ENCODE measurements at regions not wholly inside any gene's neighbourhood (a gene's known extent, or its start where the extent isn't known, plus 50 kb on each side); places are given as distances from the start of the nearest gene placed in this dataset.
"Not testable (repeated sequence)": the region's sequence is repeated elsewhere in the genome, so short reads cannot be mapped to it uniquely, and the experiment has no call there.

DNA sequence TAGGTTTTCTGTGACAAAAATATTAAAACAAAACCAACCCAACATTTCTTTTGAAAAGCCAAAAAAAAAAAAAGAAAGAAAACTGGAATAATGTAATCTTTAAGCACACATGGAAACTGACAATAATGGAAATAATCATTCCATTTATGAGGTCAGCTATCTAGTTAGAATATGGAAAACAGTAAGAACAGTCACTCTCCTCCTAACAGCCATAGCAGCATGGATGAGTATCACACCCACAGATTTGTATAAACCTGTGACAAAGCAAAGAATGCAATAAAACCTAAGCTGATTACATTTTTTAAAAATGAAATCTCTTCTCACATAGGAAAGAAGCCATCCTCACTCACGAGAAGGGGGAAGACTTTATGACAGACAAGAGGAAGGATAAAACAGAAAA is 437.8 kb downstream of the NYAP2 start:
- DNase-seq (no peak), ATAC-seq (no peak)
- Histone ChIP-seq H3K4me3 (no peak overlapping the region), H3K4me1 (ENCODE audit: low read depth) (no peaks in the 10 kb centered on the region), H3K36me3 (ENCODE audit: low read depth) (no peaks in the 10 kb centered on the region), H3K9me3 (no peaks in the 10 kb centered on the region)
- intact Hi-C loops (cut with DNase I, micrococcal nuclease): no loop called here
- TF ChIP-seq, protein P1, sequence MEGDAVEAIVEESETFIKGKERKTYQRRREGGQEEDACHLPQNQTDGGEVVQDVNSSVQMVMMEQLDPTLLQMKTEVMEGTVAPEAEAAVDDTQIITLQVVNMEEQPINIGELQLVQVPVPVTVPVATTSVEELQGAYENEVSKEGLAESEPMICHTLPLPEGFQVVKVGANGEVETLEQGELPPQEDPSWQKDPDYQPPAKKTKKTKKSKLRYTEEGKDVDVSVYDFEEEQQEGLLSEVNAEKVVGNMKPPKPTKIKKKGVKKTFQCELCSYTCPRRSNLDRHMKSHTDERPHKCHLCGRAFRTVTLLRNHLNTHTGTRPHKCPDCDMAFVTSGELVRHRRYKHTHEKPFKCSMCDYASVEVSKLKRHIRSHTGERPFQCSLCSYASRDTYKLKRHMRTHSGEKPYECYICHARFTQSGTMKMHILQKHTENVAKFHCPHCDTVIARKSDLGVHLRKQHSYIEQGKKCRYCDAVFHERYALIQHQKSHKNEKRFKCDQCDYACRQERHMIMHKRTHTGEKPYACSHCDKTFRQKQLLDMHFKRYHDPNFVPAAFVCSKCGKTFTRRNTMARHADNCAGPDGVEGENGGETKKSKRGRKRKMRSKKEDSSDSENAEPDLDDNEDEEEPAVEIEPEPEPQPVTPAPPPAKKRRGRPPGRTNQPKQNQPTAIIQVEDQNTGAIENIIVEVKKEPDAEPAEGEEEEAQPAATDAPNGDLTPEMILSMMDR (IDR thresholded peaks at IDR 0.05): no peak

- no peak for ATAC-seq
- Histone ChIP-seq H3K9me3 (no peaks in the 10 kb centered on the region), H3K4me3 (no peak overlapping the region), H3K36me3 (ENCODE audit: low read depth) (no peaks in the 10 kb centered on the region), H3K4me1 (ENCODE audit: low read depth) (no peaks in the 10 kb centered on the region)
- intact Hi-C loops (cut with DNase I, micrococcal nuclease): no loop called here
- DNase-seq: no peak
- TF ChIP-seq, protein P1 (IDR thresholded peaks at IDR 0.05): no peak
Measured at GRCh38 chr2:225824748-225825449, 425.4 kb downstream of the NYAP2 start.

- no peak overlapping the region for H3K4me3 ChIP-seq
- no peaks in the 10 kb centered on the region for H3K9me3 ChIP-seq
Measured at GRCh38 chr2:225821351-225821750, 421.8 kb downstream of the NYAP2 start.

GRCh38 chr2:225820826-225821225 is 421.3 kb downstream of the NYAP2 start:
- intact Hi-C loops (cut with DNase I, micrococcal nuclease): no loop called here
- ATAC-seq (no peak), DNase-seq (no peak)
- no peaks in the 10 kb centered on the region for H3K4me1 ChIP-seq (ENCODE audit: low read depth)
- H3K4me3 ChIP-seq: no peak overlapping the region
- H3K9me3 ChIP-seq: no peaks in the 10 kb centered on the region
- no peaks in the 10 kb centered on the region for H3K36me3 ChIP-seq (ENCODE audit: low read depth)
- TF ChIP-seq, protein P1 (IDR thresholded peaks at IDR 0.05): no peak

More at GRCh38 chr2:225821351-225821750, 421.8 kb downstream of the NYAP2 start:
- TF ChIP-seq, protein P1 (IDR thresholded peaks at IDR 0.05): no peak
- no peaks in the 10 kb centered on the region for H3K36me3 ChIP-seq (ENCODE audit: low read depth)
- ATAC-seq (no peak), DNase-seq (no peak)
- intact Hi-C loops (cut with DNase I, micrococcal nuclease): no loop called here
- no peaks in the 10 kb centered on the region for H3K4me1 ChIP-seq (ENCODE audit: low read depth)

DNA sequence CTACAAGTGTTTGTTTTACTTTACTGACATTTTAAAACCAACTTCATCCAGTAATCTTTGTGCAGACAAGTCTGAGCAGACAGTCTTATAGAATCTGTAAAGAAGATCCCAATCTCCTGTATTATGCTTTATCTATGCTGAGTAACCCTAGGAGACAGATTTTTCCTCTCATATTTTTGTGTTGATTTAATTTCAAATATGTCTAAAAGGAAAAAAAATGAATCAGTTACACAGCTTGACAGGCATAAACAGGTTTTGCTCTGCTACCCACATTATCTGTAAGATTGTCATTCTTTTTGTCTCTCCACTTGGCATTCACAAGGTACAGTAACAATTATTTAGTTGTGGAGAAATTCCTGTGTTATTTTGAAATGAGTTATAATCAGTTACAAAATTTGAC is 415.0 kb downstream of the NYAP2 start:
- H3K9me3 ChIP-seq: no peaks in the 10 kb centered on the region
- no peak for DNase-seq
- TF ChIP-seq, protein P1 (IDR thresholded peaks at IDR 0.05): no peak
- intact Hi-C loops (cut with DNase I, micrococcal nuclease): no loop called here
- H3K36me3 ChIP-seq (ENCODE audit: low read depth): no peaks in the 10 kb centered on the region
- no peaks in the 10 kb centered on the region for H3K4me1 ChIP-seq (ENCODE audit: low read depth)
- no peak for ATAC-seq
- no peak overlapping the region for H3K4me3 ChIP-seq

GRCh38 chr2:225806105-225806504 is 406.6 kb downstream of the NYAP2 start:
- Histone ChIP-seq H3K4me1 (ENCODE audit: low read depth) (no peaks in the 10 kb centered on the region), H3K36me3 (ENCODE audit: low read depth) (no peaks in the 10 kb centered on the region), H3K4me3 (no peak overlapping the region), H3K9me3 (no peaks in the 10 kb centered on the region)
- intact Hi-C loops (cut with DNase I, micrococcal nuclease): no loop called here
- DNase-seq: no peak
- TF ChIP-seq, protein P1 (IDR thresholded peaks at IDR 0.05): no peak
- ATAC-seq: no peak

DNA sequence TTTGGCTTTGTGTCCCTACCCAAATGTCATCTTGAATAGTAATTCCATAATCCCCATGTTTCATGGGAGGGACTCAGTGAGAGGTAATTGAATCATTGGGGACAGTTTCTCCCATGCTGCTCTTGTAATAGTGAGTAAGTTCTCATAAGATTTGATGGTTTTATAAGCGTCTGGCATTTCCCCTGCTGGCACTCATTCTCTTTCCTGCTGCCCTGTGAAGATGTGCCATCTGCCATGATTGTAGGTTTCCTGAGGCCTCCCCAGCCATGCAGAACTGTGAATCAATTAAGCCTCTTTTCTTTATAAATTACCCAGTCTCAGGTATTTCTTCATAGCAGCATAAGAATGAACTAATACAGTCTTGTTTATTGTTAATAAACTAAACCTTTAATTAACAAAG is 402.6 kb downstream of the NYAP2 start:
- H3K36me3 ChIP-seq (ENCODE audit: low read depth); ATAC-seq; DNase-seq; intact Hi-C loops (cut with DNase I, micrococcal nuclease); H3K9me3 ChIP-seq; H3K4me3 ChIP-seq; H3K4me1 ChIP-seq (ENCODE audit: low read depth): not testable (repeated sequence)
